ENCODE measurements at regions not wholly inside any gene's neighbourhood (a gene's known extent, or its start where the extent isn't known, plus 50 kb on each side); places are given as distances from the start of the nearest gene placed in this dataset.

- Histone ChIP-seq H4K20me1 (ENCODE audit: insufficient read depth) (no peaks in the 10 kb centered on the region), H3K4me1 (ENCODE audit: low read depth, poor library complexity, severe bottlenecking) (no peaks in the 10 kb centered on the region), H3K27ac (no peak overlapping the region), H3K9ac (no peak overlapping the region), H3K36me3 (ENCODE audit: insufficient read depth) (no peaks in the 10 kb centered on the region), H3K27me3 (ENCODE audit: insufficient read depth, low read depth) (no peaks in the 10 kb centered on the region), H3K4me3 (IDR thresholded peaks at IDR 0.05; ENCODE audit: insufficient read depth, low read depth, low read length) (no peak overlapping the region), H2AFZ (ENCODE audit: low read depth) (no peak overlapping the region), H3K4me2 (no peak overlapping the region), H3K79me2 (ENCODE audit: insufficient read depth, low read depth) (no peaks in the 10 kb centered on the region)
- no peak for TF ChIP-seq CTCF (conservative IDR thresholded peaks at IDR 0.05; ENCODE audit: low read depth, low read length)
Measured at GRCh38 chr13:58024103-58024502, 392.6 kb downstream of the PCDH17 start.

GRCh38 chr13:58025821-58026220 lies 394.3 kb downstream of the PCDH17 start:
- H3K9ac ChIP-seq, result no peak overlapping the region
- no peak overlapping the region for H3K27ac ChIP-seq
- no peaks in the 10 kb centered on the region for H3K79me2 ChIP-seq (ENCODE audit: insufficient read depth, low read depth)
- H3K4me2 ChIP-seq, result no peak overlapping the region
- H3K27me3 ChIP-seq (ENCODE audit: insufficient read depth, low read depth), result no peaks in the 10 kb centered on the region
- no peak overlapping the region for H2AFZ ChIP-seq (ENCODE audit: low read depth)
- no peaks in the 10 kb centered on the region for H4K20me1 ChIP-seq (ENCODE audit: insufficient read depth)
- TF ChIP-seq CTCF (conservative IDR thresholded peaks at IDR 0.05; ENCODE audit: low read depth, low read length), result no peak
- H3K36me3 ChIP-seq (ENCODE audit: insufficient read depth), result no peaks in the 10 kb centered on the region
- no peaks in the 10 kb centered on the region for H3K4me1 ChIP-seq (ENCODE audit: low read depth, poor library complexity, severe bottlenecking)
- no peak overlapping the region for H3K4me3 ChIP-seq (IDR thresholded peaks at IDR 0.05; ENCODE audit: insufficient read depth, low read depth, low read length)

GRCh38 chr13:58032676-58033460 lies 401.3 kb downstream of the PCDH17 start:
- H3K27ac ChIP-seq, result no peak overlapping the region
- no peaks in the 10 kb centered on the region for H3K36me3 ChIP-seq (ENCODE audit: insufficient read depth)
- H3K27me3 ChIP-seq (ENCODE audit: insufficient read depth, low read depth), result no peaks in the 10 kb centered on the region
- H3K4me2 ChIP-seq, result no peak overlapping the region
- no peaks in the 10 kb centered on the region for H3K4me1 ChIP-seq (ENCODE audit: low read depth, poor library complexity, severe bottlenecking)
- H3K9ac ChIP-seq, result no peak overlapping the region
- H2AFZ ChIP-seq (ENCODE audit: low read depth), result no peak overlapping the region
- H3K79me2 ChIP-seq (ENCODE audit: insufficient read depth, low read depth), result no peaks in the 10 kb centered on the region
- no peak for TF ChIP-seq CTCF (conservative IDR thresholded peaks at IDR 0.05; ENCODE audit: low read depth, low read length)
- H4K20me1 ChIP-seq (ENCODE audit: insufficient read depth), result no peaks in the 10 kb centered on the region
- H3K4me3 ChIP-seq (IDR thresholded peaks at IDR 0.05; ENCODE audit: insufficient read depth, low read depth, low read length), result no peak overlapping the region

- Histone ChIP-seq H2AFZ (ENCODE audit: low read depth) (no peak overlapping the region), H3K9ac (no peak overlapping the region), H3K4me2 (no peak overlapping the region), H4K20me1 (ENCODE audit: insufficient read depth) (no peaks in the 10 kb centered on the region), H3K27ac (no peak overlapping the region), H3K4me1 (ENCODE audit: low read depth, poor library complexity, severe bottlenecking) (no peaks in the 10 kb centered on the region), H3K27me3 (ENCODE audit: insufficient read depth, low read depth) (no peaks in the 10 kb centered on the region), H3K36me3 (ENCODE audit: insufficient read depth) (no peaks in the 10 kb centered on the region), H3K4me3 (IDR thresholded peaks at IDR 0.05; ENCODE audit: insufficient read depth, low read depth, low read length) (no peak overlapping the region), H3K79me2 (ENCODE audit: insufficient read depth, low read depth) (no peaks in the 10 kb centered on the region)
- no peak for TF ChIP-seq CTCF (conservative IDR thresholded peaks at IDR 0.05; ENCODE audit: low read depth, low read length)
Measured at GRCh38 chr13:58043971-58044370, 412.4 kb downstream of the PCDH17 start.
